ENCODE measurements at regions not wholly inside any gene's neighbourhood (a gene's known extent, or its start where the extent isn't known, plus 50 kb on each side); places are given as distances from the start of the nearest gene placed in this dataset.

GRCh38 chr10:112025228-112025627 lies 158.3 kb downstream of the GPAM start:
- Histone ChIP-seq H3K4me3 (ENCODE audit: low read depth, low read length) (no peak overlapping the region), H3K4me1 (ENCODE audit: control insufficient read depth, insufficient read depth, low read length) (no peaks in the 10 kb centered on the region), H3K27ac (ENCODE audit: extremely low read depth, low read depth, low read length) (no peak overlapping the region), H3K9me3 (ENCODE audit: control insufficient read depth, insufficient read depth, low read depth, low read length) (no peaks in the 10 kb centered on the region), H3K36me3 (ENCODE audit: control insufficient read depth in 2 of 2, insufficient read depth in 1 of 2, low read length in 2 of 2) (no peaks in the 10 kb centered on the region)
- ChIA-PET CTCF (interaction anchor here (0.7 to 0.8 kb wide), 2 partner anchors 311 to 401 kb away, joined by 3 read pairs; no protein-coding TSS in a partner anchor), POLR2A (no interaction called here)
- no peak for TF ChIP-seq ZNF140 (tag by site-specific recombination; IDR thresholded peaks at IDR 0.05)
- no peak for TF ChIP-seq TSHZ1 (tag by site-specific recombination; IDR thresholded peaks at IDR 0.05; ENCODE audit: borderline replicate concordance)

- TF ChIP-seq ZNF132 (tag by site-specific recombination; IDR thresholded peaks at IDR 0.05; ENCODE audit: borderline replicate concordance): no peak
- no peak for TF ChIP-seq ZNF621 (tag by site-specific recombination; IDR thresholded peaks at IDR 0.05)
- no peak for TF ChIP-seq SCRT1 (tag by site-specific recombination; IDR thresholded peaks at IDR 0.05; ENCODE audit: borderline replicate concordance)
- TF ChIP-seq ZNF514 (tag by site-specific recombination; IDR thresholded peaks at IDR 0.05): no peak
- no peak overlapping the region for H3K4me3 ChIP-seq (ENCODE audit: low read depth, low read length)
- ChIA-PET POLR2A (no interaction called here), CTCF (interaction anchor here (0.8 to 1.7 kb wide), 3 partner anchors 15 to 1173 kb away, joined by 3 to 8 read pairs (median 4); no protein-coding TSS in a partner anchor)
- no peaks in the 10 kb centered on the region for H3K36me3 ChIP-seq (ENCODE audit: control insufficient read depth in 2 of 2, insufficient read depth in 1 of 2, low read length in 2 of 2)
- H3K4me1 ChIP-seq (ENCODE audit: control insufficient read depth, insufficient read depth, low read length): no peaks in the 10 kb centered on the region
- H3K9me3 ChIP-seq (ENCODE audit: control insufficient read depth, insufficient read depth, low read depth, low read length): no peaks in the 10 kb centered on the region
- no peak overlapping the region for H3K27ac ChIP-seq (ENCODE audit: extremely low read depth, low read depth, low read length)
These were observed 157.1 kb downstream of the GPAM start for GRCh38 chr10:112026438-112026837.

GRCh38 chr10:112027731-112028280 lies 155.8 kb downstream of the GPAM start:
- Histone ChIP-seq H3K36me3 (ENCODE audit: control insufficient read depth in 2 of 2, insufficient read depth in 1 of 2, low read length in 2 of 2) (no peaks in the 10 kb centered on the region), H3K4me3 (ENCODE audit: low read depth, low read length) (no peak overlapping the region), H3K4me1 (ENCODE audit: control insufficient read depth, insufficient read depth, low read length) (no peaks in the 10 kb centered on the region), H3K9me3 (ENCODE audit: control insufficient read depth, insufficient read depth, low read depth, low read length) (no peaks in the 10 kb centered on the region), H3K27ac (ENCODE audit: extremely low read depth, low read depth, low read length) (no peak overlapping the region)
- ChIA-PET POLR2A (no interaction called here), CTCF (no interaction called here)
- TF ChIP-seq HOXC10 (CRISPR knock-in tag; IDR thresholded peaks at IDR 0.05): no peak
- no peak for TF ChIP-seq ZNF324 (tag by site-specific recombination; IDR thresholded peaks at IDR 0.05)
- TF ChIP-seq ZNF423 (tag by site-specific recombination; IDR thresholded peaks at IDR 0.05): no peak
- TF ChIP-seq, protein P1, sequence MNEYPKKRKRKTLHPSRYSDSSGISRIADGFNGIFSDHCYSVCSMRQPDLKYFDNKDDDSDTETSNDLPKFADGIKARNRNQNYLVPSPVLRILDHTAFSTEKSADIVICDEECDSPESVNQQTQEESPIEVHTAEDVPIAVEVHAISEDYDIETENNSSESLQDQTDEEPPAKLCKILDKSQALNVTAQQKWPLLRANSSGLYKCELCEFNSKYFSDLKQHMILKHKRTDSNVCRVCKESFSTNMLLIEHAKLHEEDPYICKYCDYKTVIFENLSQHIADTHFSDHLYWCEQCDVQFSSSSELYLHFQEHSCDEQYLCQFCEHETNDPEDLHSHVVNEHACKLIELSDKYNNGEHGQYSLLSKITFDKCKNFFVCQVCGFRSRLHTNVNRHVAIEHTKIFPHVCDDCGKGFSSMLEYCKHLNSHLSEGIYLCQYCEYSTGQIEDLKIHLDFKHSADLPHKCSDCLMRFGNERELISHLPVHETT (tag by site-specific recombination; IDR thresholded peaks at IDR 0.05): no peak
- TF ChIP-seq, protein P2, sequence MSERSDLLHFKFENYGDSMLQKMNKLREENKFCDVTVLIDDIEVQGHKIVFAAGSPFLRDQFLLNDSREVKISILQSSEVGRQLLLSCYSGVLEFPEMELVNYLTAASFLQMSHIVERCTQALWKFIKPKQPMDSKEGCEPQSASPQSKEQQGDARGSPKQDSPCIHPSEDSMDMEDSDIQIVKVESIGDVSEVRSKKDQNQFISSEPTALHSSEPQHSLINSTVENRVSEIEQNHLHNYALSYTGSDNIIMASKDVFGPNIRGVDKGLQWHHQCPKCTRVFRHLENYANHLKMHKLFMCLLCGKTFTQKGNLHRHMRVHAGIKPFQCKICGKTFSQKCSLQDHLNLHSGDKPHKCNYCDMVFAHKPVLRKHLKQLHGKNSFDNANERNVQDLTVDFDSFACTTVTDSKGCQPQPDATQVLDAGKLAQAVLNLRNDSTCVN (tag by site-specific recombination; optimal IDR thresholded peaks at IDR 0.05): no peak
- TF ChIP-seq ZNF155 (tag by site-specific recombination; IDR thresholded peaks at IDR 0.05): no peak

- Histone ChIP-seq H3K27ac (ENCODE audit: extremely low read depth, low read depth, low read length) (no peak overlapping the region), H3K36me3 (ENCODE audit: control insufficient read depth in 2 of 2, insufficient read depth in 1 of 2, low read length in 2 of 2) (no peaks in the 10 kb centered on the region), H3K4me1 (ENCODE audit: control insufficient read depth, insufficient read depth, low read length) (no peaks in the 10 kb centered on the region), H3K4me3 (ENCODE audit: low read depth, low read length) (no peak overlapping the region), H3K9me3 (ENCODE audit: control insufficient read depth, insufficient read depth, low read depth, low read length) (no peaks in the 10 kb centered on the region)
- CTCF ChIA-PET: no interaction called here
- POLR2A ChIA-PET: no interaction called here
- no peak for TF ChIP-seq GLI4 (tag by site-specific recombination; IDR thresholded peaks at IDR 0.05)
- no peak for TF ChIP-seq KLF10 (tag by site-specific recombination; IDR thresholded peaks at IDR 0.05)
- no peak for TF ChIP-seq ZNF132 (tag by site-specific recombination; IDR thresholded peaks at IDR 0.05; ENCODE audit: borderline replicate concordance)
- no peak for TF ChIP-seq ZNF621 (tag by site-specific recombination; IDR thresholded peaks at IDR 0.05)
- no peak for TF ChIP-seq ZNF148 (tag by site-specific recombination; IDR thresholded peaks at IDR 0.05; ENCODE audit: borderline replicate concordance)
- TF ChIP-seq BCL6B (tag by site-specific recombination; IDR thresholded peaks at IDR 0.05): no peak
- no peak for TF ChIP-seq ZNF121 (tag by site-specific recombination; IDR thresholded peaks at IDR 0.05)
- no peak for TF ChIP-seq ZNF701 (tag by site-specific recombination; IDR thresholded peaks at IDR 0.05)
These were observed 153.1 kb downstream of the GPAM start for GRCh38 chr10:112030431-112030830.

All from HEK293 (cell line).